Vagina (tissue), 2 donors: ENCODE measurements at regions not wholly inside any gene's neighbourhood (a gene's known extent, or its start where the extent isn't known, plus 50 kb on each side); places are given as distances from the start of the nearest gene placed in this dataset.

Source experiments
- DNase-seq, 2 donors: peaks; one replicate each; pipeline ENCODE4 v3.0.0-alpha.2; 2017; ENCODE audit errors: extremely low spot score in 2 of 2
- H3K27ac ChIP-seq: fragments of 200-600 bp; sonication (generic); one replicate; pipeline ENCODE4 v1.5.1; 2019
- H3K27me3 ChIP-seq: fragments of 200-600 bp; sonication (generic); one replicate; pipeline ENCODE4 v1.5.1; 2019
- H3K36me3 ChIP-seq, 2 donors: fragments of 200-600 bp; sonication (generic); one replicate each; pipeline ENCODE4 v1.5.1; 2017 to 2019
- H3K4me1 ChIP-seq: fragments of 200-600 bp; sonication (generic); one replicate; pipeline ENCODE4 v1.5.1; 2019
- H3K4me3 ChIP-seq, 2 donors: fragments of 200-600 bp; sonication (generic); 1 replicate in 1 of 2; 2 replicates in 1 of 2; pipeline ENCODE4 v1.5.1; 2016 to 2019
- H3K9me3 ChIP-seq: fragments of 200-600 bp; sonication (generic); one replicate; pipeline ENCODE4 v1.5.1; 2019
- CTCF ChIP-seq, 3 experiments: fragments of 450-650 bp in 2 of 3; fragments of 200-600 bp in 1 of 3; sonication (generic) in 1 of 3; IDR thresholded peaks; one replicate each; pipeline ENCODE4 v1.5.1; 2017 to 2019; ENCODE audit warnings: antibody characterized with exemption in 3 of 3, mild to moderate bottlenecking in 2 of 3, moderate library complexity in 2 of 3
- POLR2A ChIP-seq, 2 donors: fragments of 450-650 bp; IDR thresholded peaks; one replicate each; pipeline ENCODE4 v1.6.1; 2017; ENCODE audit warnings: antibody characterized with exemption in 2 of 2, mild to moderate bottlenecking in 2 of 2, moderate library complexity in 2 of 2
- POLR2AphosphoS5 ChIP-seq, 2 donors: sonication (generic); formaldehyde crosslinking; IDR thresholded peaks; one replicate each; pipeline ENCODE4 v1.9.0; 2017; ENCODE audit warnings: antibody characterized with exemption in 2 of 2, mild to moderate bottlenecking in 2 of 2, low read depth in 1 of 2; ENCODE audit not compliant: insufficient read depth in 1 of 2
- intact Hi-C: fragments of 100-400 bp; cut with DNase I; formaldehyde crosslinking; loops from one replicate; pipeline ENCODE4 v1.15.1; 2023

GRCh38 chr3:34212656-34213055 lies 414.2 kb downstream of the PDCD6IP start:
- Histone ChIP-seq H3K36me3 (no peaks in the 10 kb centered on the region), H3K4me3 (no peak overlapping the region), H3K27ac (no peak overlapping the region), H3K27me3 (no peaks in the 10 kb centered on the region), H3K9me3 (no peaks in the 10 kb centered on the region), H3K4me1 (no peaks in the 10 kb centered on the region)
- DNase-seq, result no peak
- intact Hi-C loops, result no loop called here
- TF ChIP-seq POLR2A (IDR thresholded peaks at IDR 0.05), result no peak
- TF ChIP-seq POLR2AphosphoS5 (IDR thresholded peaks at IDR 0.05; ENCODE audit: insufficient read depth in 1 of 2, low read depth in 1 of 2), result no peak
- TF ChIP-seq CTCF (IDR thresholded peaks at IDR 0.05), result no peak

- no peaks in the 10 kb centered on the region for H3K4me1 ChIP-seq
Measured at GRCh38 chr3:34213478-34213877, 415.0 kb downstream of the PDCD6IP start.

GRCh38 chr3:34216711-34217335 lies 418.4 kb downstream of the PDCD6IP start:
- H3K27me3 ChIP-seq, result no peaks in the 10 kb centered on the region
- no peak overlapping the region for H3K4me3 ChIP-seq
- no peaks in the 10 kb centered on the region for H3K9me3 ChIP-seq
- no peak for DNase-seq
- no peak for TF ChIP-seq POLR2AphosphoS5 (IDR thresholded peaks at IDR 0.05; ENCODE audit: insufficient read depth in 1 of 2, low read depth in 1 of 2)
- intact Hi-C loops, result no loop called here
- H3K4me1 ChIP-seq, result no peaks in the 10 kb centered on the region
- no peaks in the 10 kb centered on the region for H3K36me3 ChIP-seq
- no peak overlapping the region for H3K27ac ChIP-seq

More at GRCh38 chr3:34213478-34213877, 415.0 kb downstream of the PDCD6IP start:
- TF ChIP-seq POLR2A (IDR thresholded peaks at IDR 0.05) (no peak), POLR2AphosphoS5 (IDR thresholded peaks at IDR 0.05; ENCODE audit: insufficient read depth in 1 of 2, low read depth in 1 of 2) (no peak)
- H3K27ac ChIP-seq, result no peak overlapping the region
- H3K36me3 ChIP-seq, result no peaks in the 10 kb centered on the region
- H3K9me3 ChIP-seq, result no peaks in the 10 kb centered on the region
- no peaks in the 10 kb centered on the region for H3K27me3 ChIP-seq
- DNase-seq, result no peak
- intact Hi-C loops, result no loop called here
- H3K4me3 ChIP-seq, result no peak overlapping the region

GRCh38 chr3:34218706-34219385 lies 420.4 kb downstream of the PDCD6IP start:
- H3K4me1 ChIP-seq, result no peaks in the 10 kb centered on the region

GRCh38 chr3:34219556-34219955 lies 421.1 kb downstream of the PDCD6IP start:
- Histone ChIP-seq H3K27ac (no peak overlapping the region), H3K36me3 (no peaks in the 10 kb centered on the region), H3K27me3 (no peaks in the 10 kb centered on the region), H3K9me3 (no peaks in the 10 kb centered on the region), H3K4me1 (no peaks in the 10 kb centered on the region), H3K4me3 (no peak overlapping the region)
- DNase-seq, result no peak
- TF ChIP-seq POLR2A (IDR thresholded peaks at IDR 0.05) (no peak), POLR2AphosphoS5 (IDR thresholded peaks at IDR 0.05; ENCODE audit: insufficient read depth in 1 of 2, low read depth in 1 of 2) (no peak), CTCF (IDR thresholded peaks at IDR 0.05) (no peak)
- intact Hi-C loops, result no loop called here

More at GRCh38 chr3:34218706-34219385, 420.4 kb downstream of the PDCD6IP start:
- Histone ChIP-seq H3K36me3 (no peaks in the 10 kb centered on the region), H3K27me3 (no peaks in the 10 kb centered on the region), H3K27ac (no peak overlapping the region), H3K9me3 (no peaks in the 10 kb centered on the region), H3K4me3 (no peak overlapping the region)
- TF ChIP-seq CTCF (IDR thresholded peaks at IDR 0.05), result no peak
- TF ChIP-seq POLR2A (IDR thresholded peaks at IDR 0.05), result no peak
- no peak for TF ChIP-seq POLR2AphosphoS5 (IDR thresholded peaks at IDR 0.05; ENCODE audit: insufficient read depth in 1 of 2, low read depth in 1 of 2)
- intact Hi-C loops, result no loop called here
- no peak for DNase-seq

- no peak for DNase-seq
- H3K27ac ChIP-seq, result no peak overlapping the region
- no peaks in the 10 kb centered on the region for H3K27me3 ChIP-seq
- H3K4me1 ChIP-seq, result no peaks in the 10 kb centered on the region
- intact Hi-C loops, result no loop called here
- no peak for TF ChIP-seq CTCF (IDR thresholded peaks at IDR 0.05)
- TF ChIP-seq POLR2A (IDR thresholded peaks at IDR 0.05), result no peak
- TF ChIP-seq POLR2AphosphoS5 (IDR thresholded peaks at IDR 0.05; ENCODE audit: insufficient read depth in 1 of 2, low read depth in 1 of 2), result no peak
- no peak overlapping the region for H3K4me3 ChIP-seq
- H3K9me3 ChIP-seq, result no peaks in the 10 kb centered on the region
- no peaks in the 10 kb centered on the region for H3K36me3 ChIP-seq
Measured at GRCh38 chr3:34225821-34226366, 427.5 kb downstream of the PDCD6IP start.
